Vagina (tissue), 2 donors: ENCODE measurements at regions not wholly inside any gene's neighbourhood (a gene's known extent, or its start where the extent isn't known, plus 50 kb on each side); places are given as distances from the start of the nearest gene placed in this dataset.

Experiments
- POLR2AphosphoS5 ChIP-seq, 2 donors: sonication (generic); formaldehyde crosslinking; IDR thresholded peaks; one replicate each; pipeline ENCODE4 v1.9.0; 2017; ENCODE audit warnings: antibody characterized with exemption in 2 of 2, mild to moderate bottlenecking in 2 of 2, low read depth in 1 of 2; ENCODE audit not compliant: insufficient read depth in 1 of 2
- TF ChIP-seq, protein P1 (sequence below), 3 experiments: fragments of 450-650 bp in 2 of 3; fragments of 200-600 bp in 1 of 3; sonication (generic) in 1 of 3; IDR thresholded peaks; one replicate each; pipeline ENCODE4 v1.5.1; 2017 to 2019; ENCODE audit warnings: antibody characterized with exemption in 3 of 3, mild to moderate bottlenecking in 2 of 3, moderate library complexity in 2 of 3

DNA sequence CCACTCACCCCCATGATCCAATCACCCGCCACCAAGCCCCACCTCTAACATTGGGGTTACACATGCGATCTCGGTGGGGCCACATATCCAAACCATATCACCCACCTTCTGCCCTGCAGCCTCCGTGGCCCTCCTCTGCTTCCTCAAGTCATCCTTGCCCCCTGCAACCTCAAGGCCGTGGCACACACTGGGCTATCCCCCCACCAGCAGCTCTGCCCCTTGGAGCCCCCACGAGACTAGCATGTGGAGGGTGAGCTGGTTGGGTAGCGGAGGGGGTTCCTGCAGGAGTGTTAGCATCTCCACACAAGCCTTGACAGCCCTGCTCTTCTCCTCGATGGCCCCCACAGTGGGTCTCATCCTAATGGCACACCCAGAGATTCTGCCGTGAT is 100.8 kb downstream of the TOMM20 start:
- TF ChIP-seq, protein P1, sequence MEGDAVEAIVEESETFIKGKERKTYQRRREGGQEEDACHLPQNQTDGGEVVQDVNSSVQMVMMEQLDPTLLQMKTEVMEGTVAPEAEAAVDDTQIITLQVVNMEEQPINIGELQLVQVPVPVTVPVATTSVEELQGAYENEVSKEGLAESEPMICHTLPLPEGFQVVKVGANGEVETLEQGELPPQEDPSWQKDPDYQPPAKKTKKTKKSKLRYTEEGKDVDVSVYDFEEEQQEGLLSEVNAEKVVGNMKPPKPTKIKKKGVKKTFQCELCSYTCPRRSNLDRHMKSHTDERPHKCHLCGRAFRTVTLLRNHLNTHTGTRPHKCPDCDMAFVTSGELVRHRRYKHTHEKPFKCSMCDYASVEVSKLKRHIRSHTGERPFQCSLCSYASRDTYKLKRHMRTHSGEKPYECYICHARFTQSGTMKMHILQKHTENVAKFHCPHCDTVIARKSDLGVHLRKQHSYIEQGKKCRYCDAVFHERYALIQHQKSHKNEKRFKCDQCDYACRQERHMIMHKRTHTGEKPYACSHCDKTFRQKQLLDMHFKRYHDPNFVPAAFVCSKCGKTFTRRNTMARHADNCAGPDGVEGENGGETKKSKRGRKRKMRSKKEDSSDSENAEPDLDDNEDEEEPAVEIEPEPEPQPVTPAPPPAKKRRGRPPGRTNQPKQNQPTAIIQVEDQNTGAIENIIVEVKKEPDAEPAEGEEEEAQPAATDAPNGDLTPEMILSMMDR (IDR thresholded peaks at IDR 0.05), result no peak
- TF ChIP-seq POLR2AphosphoS5 (IDR thresholded peaks at IDR 0.05; ENCODE audit: insufficient read depth in 1 of 2, low read depth in 1 of 2), result no peak
